BJ (cell line): ENCODE measurements at regions not wholly inside any gene's neighbourhood (a gene's known extent, or its start where the extent isn't known, plus 50 kb on each side); places are given as distances from the start of the nearest gene placed in this dataset.

Experiments
- CTCF ChIA-PET: fragments of 350-600 bp; formaldehyde crosslinking; extraction: SDS; loops from one replicate; lab custom pipeline; 2021; ENCODE audit warnings: antibody characterized with exemption, inconsistent platforms; lab: Yijun Ruan, JAX
- POLR2A ChIA-PET: fragments of 300-600 bp; sonication (Branson Sonifier 250); formaldehyde crosslinking; extraction: SDS; loops from one replicate; lab custom pipeline; 2021; ENCODE audit warnings: antibody characterized with exemption; lab: Charles Lee
- DNase-seq: peaks from one replicate; pipeline ENCODE4 v3.0.0-alpha.2; 2011; ENCODE audit warnings: low read depth
- H3K27me3 ChIP-seq: 2 replicates; pipeline ENCODE4 v1.6.0; 2011; ENCODE audit warnings: low read length; ENCODE audit not compliant: control insufficient read depth, insufficient read depth
- H3K36me3 ChIP-seq: 2 replicates; pipeline ENCODE4 v1.5.1; 2011; ENCODE audit warnings: low read length; ENCODE audit not compliant: control insufficient read depth, insufficient read depth
- H3K4me3 ChIP-seq: 2 replicates; pipeline ENCODE4 v1.5.1; 2011; ENCODE audit warnings: low read depth, mild to moderate bottlenecking, control low read depth, low read length
- TF ChIP-seq, protein P1 (sequence below): IDR thresholded peaks from 2 replicates; pipeline ENCODE4 v1.5.1; 2011; ENCODE audit warnings: low read depth, mild to moderate bottlenecking, control low read depth, inconsistent platforms, low read length, moderate library complexity; ENCODE audit not compliant: insufficient read depth

- no peak for DNase-seq
- TF ChIP-seq, protein P1, sequence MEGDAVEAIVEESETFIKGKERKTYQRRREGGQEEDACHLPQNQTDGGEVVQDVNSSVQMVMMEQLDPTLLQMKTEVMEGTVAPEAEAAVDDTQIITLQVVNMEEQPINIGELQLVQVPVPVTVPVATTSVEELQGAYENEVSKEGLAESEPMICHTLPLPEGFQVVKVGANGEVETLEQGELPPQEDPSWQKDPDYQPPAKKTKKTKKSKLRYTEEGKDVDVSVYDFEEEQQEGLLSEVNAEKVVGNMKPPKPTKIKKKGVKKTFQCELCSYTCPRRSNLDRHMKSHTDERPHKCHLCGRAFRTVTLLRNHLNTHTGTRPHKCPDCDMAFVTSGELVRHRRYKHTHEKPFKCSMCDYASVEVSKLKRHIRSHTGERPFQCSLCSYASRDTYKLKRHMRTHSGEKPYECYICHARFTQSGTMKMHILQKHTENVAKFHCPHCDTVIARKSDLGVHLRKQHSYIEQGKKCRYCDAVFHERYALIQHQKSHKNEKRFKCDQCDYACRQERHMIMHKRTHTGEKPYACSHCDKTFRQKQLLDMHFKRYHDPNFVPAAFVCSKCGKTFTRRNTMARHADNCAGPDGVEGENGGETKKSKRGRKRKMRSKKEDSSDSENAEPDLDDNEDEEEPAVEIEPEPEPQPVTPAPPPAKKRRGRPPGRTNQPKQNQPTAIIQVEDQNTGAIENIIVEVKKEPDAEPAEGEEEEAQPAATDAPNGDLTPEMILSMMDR = no peak
- Histone ChIP-seq H3K4me3 (no peak overlapping the region), H3K27me3 (no peaks in the 10 kb centered on the region), H3K36me3 (no peaks in the 10 kb centered on the region)
- ChIA-PET POLR2A (no interaction called here), CTCF (no interaction called here)
Observed at GRCh38 chr13:82614086-82614485, 1268.2 kb downstream of the SLITRK1 start.

DNA sequence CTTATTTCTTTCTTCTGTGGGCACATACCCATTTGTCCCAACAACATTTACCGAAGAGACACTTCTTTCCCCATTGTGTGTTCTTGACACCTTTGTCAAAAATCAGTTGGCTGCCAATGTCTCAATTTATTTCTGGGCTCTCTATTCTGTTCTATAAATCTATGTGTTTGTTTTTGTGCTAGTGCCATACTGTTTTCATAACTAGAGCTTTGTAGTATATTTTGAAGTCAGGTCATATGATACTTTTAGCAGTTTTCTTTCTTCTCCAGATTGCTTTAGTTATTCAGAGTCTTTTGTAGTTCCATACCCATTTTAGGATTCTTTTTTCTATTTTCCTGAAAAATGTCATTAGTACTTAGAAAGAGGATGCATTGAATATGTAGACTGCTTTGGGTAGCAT, 1276.3 kb downstream of the SLITRK1 start:
- CTCF ChIA-PET = no interaction called here
- TF ChIP-seq, protein P1 = no peak
- Histone ChIP-seq H3K36me3 (no peaks in the 10 kb centered on the region), H3K27me3 (no peaks in the 10 kb centered on the region), H3K4me3 (no peak overlapping the region)
- POLR2A ChIA-PET = no interaction called here
- DNase-seq = no peak

- H3K4me3 ChIP-seq = no peak overlapping the region
- ChIA-PET POLR2A (no interaction called here), CTCF (interaction anchor here (0.6 kb wide), 1 partner anchor 1079 kb away, joined by 3 read pairs; no protein-coding TSS in a partner anchor)
- H3K36me3 ChIP-seq = no peaks in the 10 kb centered on the region
- no peak for DNase-seq
- no peaks in the 10 kb centered on the region for H3K27me3 ChIP-seq
- TF ChIP-seq, protein P1 = no peak
Observed at GRCh38 chr13:82597747-82598146, 1284.5 kb downstream of the SLITRK1 start.

DNA sequence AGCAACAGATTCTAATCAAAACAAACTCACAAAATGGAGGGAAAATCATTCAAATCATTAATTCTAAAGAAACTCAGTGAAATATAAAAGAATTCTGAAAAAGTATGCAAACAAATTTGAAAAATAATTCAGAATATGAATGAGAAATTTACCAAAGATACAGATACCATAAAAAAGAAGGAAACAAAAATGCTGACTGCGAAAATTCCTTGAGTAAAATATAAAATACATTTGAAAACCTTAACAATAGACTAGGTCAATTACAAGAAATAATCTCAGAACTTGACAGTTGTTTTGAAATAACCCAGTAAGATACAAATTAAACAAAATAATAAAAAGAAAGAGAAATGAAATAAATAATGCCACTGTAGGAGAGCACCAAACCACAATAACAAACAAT, 1289.0 kb downstream of the SLITRK1 start:
- no peak overlapping the region for H3K4me3 ChIP-seq
- TF ChIP-seq, protein P1 = no peak
- POLR2A ChIA-PET = no interaction called here

GRCh38 chr13:82571653-82572052, 1310.6 kb downstream of the SLITRK1 start:
- Histone ChIP-seq H3K4me3 (no peak overlapping the region), H3K27me3 (no peaks in the 10 kb centered on the region), H3K36me3 (no peaks in the 10 kb centered on the region)
- TF ChIP-seq, protein P1 = no peak
- ChIA-PET POLR2A (no interaction called here), CTCF (interaction anchor here (0.5 kb wide), 1 partner anchor 17 kb away, joined by 4 read pairs; no protein-coding TSS in a partner anchor)
- no peak for DNase-seq

More for the DNA sequence above, 1289.0 kb downstream of the SLITRK1 start:
- CTCF ChIA-PET = no interaction called here
- Histone ChIP-seq H3K36me3 (no peaks in the 10 kb centered on the region), H3K27me3 (no peaks in the 10 kb centered on the region)
- no peak for DNase-seq
